Left lung (tissue), 4 donors: ENCODE measurements at regions not wholly inside any gene's neighbourhood (a gene's known extent, or its start where the extent isn't known, plus 50 kb on each side); places are given as distances from the start of the nearest gene placed in this dataset.

Experiments used
- ATAC-seq: fragments of 200-7000 bp; cut with Tn5 transposase; one replicate; pipeline ENCODE4 v1.9.1; 2020; ENCODE audit warnings: moderate library complexity
- DNase-seq, 4 donors: peaks; one replicate each; pipeline ENCODE4 v3.0.0-alpha.2; 2013 to 2020
- H3K27ac ChIP-seq, 2 donors: fragments of 200-600 bp; sonication (generic) in 1 of 2; one replicate each; pipeline versions ENCODE4 v1.5.0 to v1.8.0; 2020 to 2021
- H3K27me3 ChIP-seq, 2 donors: fragments of 200-600 bp; sonication (generic) in 1 of 2; one replicate each; pipeline versions ENCODE4 v1.5.0 to v1.8.0; 2020 to 2021
- H3K36me3 ChIP-seq, 2 donors: fragments of 200-600 bp; sonication (generic) in 1 of 2; one replicate each; pipeline versions ENCODE4 v1.5.0 to v1.8.0; 2020 to 2021
- H3K4me1 ChIP-seq, 2 donors: fragments of 200-600 bp; one replicate each; pipeline ENCODE4 v1.8.0; 2021
- H3K4me3 ChIP-seq, 2 donors: fragments of 200-600 bp; sonication (generic) in 1 of 2; one replicate each; pipeline versions ENCODE4 v1.5.0 to v1.8.0; 2020 to 2021; ENCODE audit warnings: mild to moderate bottlenecking in 1 of 2
- H3K9me3 ChIP-seq, 2 donors: fragments of 200-600 bp; sonication (generic) in 1 of 2; one replicate each; pipeline versions ENCODE4 v1.5.0 to v1.8.0; 2020 to 2021
- intact Hi-C, 2 donors: fragments of 100-400 bp; cut with DNase I; formaldehyde crosslinking; loops; one replicate each; pipeline versions ENCODE4 v1.11.2 to v1.14.2; 2022
- TF ChIP-seq, protein P1 (sequence below), 2 donors: fragments of 200-600 bp; sonication (generic) in 1 of 2; IDR thresholded peaks; one replicate each; pipeline versions ENCODE4 v1.5.0 to v1.8.0; 2021; ENCODE audit warnings: antibody characterized with exemption in 2 of 2
- donor health status: DM: no; HTN: yes; CAD: no.
- donor health status: DM: no; HTN: no; CAD: no.

DNA sequence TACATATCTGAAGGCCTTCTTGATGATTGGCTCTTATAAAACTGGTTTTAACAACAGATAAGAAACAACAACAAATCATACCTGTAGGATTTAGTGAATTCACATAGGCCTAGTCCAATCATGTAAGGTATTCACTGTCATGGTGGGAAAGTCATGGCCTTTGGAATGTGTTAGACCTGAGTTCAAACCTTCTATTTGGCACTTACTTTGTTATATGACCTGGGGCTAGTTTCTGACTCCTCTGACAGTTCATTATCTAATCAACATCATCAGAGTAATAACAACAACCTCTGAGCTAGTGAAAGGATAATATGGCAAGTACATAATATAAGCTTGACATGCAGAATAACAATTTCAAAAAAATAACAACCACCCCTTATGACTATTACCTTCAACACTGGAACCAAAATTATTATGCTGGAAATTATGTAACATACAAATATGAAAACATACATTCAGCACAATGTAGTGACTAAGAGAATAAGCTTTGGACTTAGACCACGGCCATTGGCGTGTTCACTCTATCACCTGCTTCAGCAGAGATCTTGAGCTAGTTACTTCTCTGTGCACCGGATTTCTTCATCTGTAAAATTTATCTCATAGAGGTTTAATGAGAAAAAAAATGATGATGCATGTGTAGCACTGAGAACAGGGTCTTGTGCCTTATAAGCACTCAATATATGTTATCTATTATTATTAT lies 597.6 kb downstream of the LMO4 start:
- Histone ChIP-seq H3K9me3 (peaks cover 0 to 10% of the 10 kb centered on the region in 2 donors), H3K27ac (no peak overlapping the region), H3K4me1 (no peaks in the 10 kb centered on the region), H3K4me3 (no peak overlapping the region), H3K27me3 (no peaks in the 10 kb centered on the region), H3K36me3 (no peaks in the 10 kb centered on the region)
- DNase-seq: no peak
- intact Hi-C loops: no loop called here
- TF ChIP-seq, protein P1, sequence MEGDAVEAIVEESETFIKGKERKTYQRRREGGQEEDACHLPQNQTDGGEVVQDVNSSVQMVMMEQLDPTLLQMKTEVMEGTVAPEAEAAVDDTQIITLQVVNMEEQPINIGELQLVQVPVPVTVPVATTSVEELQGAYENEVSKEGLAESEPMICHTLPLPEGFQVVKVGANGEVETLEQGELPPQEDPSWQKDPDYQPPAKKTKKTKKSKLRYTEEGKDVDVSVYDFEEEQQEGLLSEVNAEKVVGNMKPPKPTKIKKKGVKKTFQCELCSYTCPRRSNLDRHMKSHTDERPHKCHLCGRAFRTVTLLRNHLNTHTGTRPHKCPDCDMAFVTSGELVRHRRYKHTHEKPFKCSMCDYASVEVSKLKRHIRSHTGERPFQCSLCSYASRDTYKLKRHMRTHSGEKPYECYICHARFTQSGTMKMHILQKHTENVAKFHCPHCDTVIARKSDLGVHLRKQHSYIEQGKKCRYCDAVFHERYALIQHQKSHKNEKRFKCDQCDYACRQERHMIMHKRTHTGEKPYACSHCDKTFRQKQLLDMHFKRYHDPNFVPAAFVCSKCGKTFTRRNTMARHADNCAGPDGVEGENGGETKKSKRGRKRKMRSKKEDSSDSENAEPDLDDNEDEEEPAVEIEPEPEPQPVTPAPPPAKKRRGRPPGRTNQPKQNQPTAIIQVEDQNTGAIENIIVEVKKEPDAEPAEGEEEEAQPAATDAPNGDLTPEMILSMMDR (IDR thresholded peaks at IDR 0.05): no peak
- no peak for ATAC-seq

DNA sequence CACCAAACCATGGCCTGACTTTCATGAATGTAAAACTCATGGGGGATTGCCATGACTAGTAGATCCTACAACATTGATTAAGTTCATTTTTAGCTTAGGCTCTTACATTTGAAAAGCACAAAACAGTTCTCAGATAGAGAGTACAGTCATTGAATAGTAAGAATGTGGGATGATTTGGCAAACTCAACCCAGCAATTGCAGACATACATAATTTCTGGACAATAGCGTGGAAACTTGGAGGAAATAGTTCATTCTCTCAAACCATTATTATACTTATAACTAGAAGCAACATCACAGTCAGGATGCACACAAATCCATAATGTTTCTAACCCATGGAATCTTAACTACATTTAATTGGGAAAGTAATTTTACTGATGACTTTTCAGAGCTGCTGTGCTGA lies 598.2 kb downstream of the LMO4 start:
- DNase-seq: no peak
- H3K27ac ChIP-seq: no peak overlapping the region
- ATAC-seq: no peak
- intact Hi-C loops: no loop called here
- H3K9me3 ChIP-seq: peaks cover 0 to 15% of the 10 kb centered on the region in 2 donors
- TF ChIP-seq, protein P1 (IDR thresholded peaks at IDR 0.05): no peak
- H3K4me3 ChIP-seq: no peak overlapping the region
- H3K36me3 ChIP-seq: no peaks in the 10 kb centered on the region
- H3K4me1 ChIP-seq: no peaks in the 10 kb centered on the region
- no peaks in the 10 kb centered on the region for H3K27me3 ChIP-seq

DNA sequence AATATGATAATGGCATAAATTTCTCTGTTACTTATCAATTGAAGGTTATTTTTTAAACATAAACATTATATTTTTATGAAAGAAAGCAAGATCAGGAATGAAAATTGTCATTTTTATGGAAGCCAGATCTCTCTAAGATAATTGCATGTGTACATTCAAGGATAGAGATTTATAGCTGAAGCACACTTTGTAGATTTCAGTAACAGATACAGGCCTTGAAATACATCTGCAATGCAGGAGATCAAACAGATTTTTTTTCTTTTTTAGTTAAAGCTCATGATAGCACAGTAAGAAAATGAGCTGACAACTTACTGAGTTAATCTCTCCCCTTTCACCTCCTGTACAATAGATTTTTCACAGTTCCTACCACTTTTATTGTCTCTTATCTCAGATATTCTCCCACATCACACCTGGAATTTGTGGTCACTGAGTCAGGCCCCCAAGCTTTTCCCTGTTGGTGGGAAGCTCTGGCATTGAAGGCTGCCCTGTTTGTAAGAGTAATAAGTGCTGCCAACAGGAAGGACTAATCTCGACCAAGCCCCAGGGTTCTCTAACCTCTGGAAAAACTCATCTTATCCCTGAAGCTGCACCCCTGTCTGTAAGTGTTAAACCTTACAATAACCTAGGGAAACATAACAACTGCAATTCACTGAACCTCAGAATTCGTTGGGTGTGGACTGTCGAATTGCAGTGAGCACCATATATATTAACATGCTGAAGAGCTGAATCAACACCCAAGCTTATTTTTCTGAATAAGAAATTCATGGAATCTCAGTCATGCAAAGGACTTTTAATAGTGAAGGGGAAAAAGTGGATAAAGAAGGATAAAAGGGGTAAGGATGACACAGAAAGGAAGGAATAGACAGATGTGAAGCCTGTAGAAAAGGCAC lies 599.0 kb downstream of the LMO4 start:
- H3K36me3 ChIP-seq: no peaks in the 10 kb centered on the region
- no peak for ATAC-seq
- no peak for DNase-seq
- no peaks in the 10 kb centered on the region for H3K4me1 ChIP-seq
- no peaks in the 10 kb centered on the region for H3K27me3 ChIP-seq
- H3K27ac ChIP-seq: no peak overlapping the region
- intact Hi-C loops: no loop called here
- TF ChIP-seq, protein P1 (IDR thresholded peaks at IDR 0.05): no peak
- H3K4me3 ChIP-seq: no peak overlapping the region
- H3K9me3 ChIP-seq: peaks cover 0 to 15% of the 10 kb centered on the region in 2 donors

DNA sequence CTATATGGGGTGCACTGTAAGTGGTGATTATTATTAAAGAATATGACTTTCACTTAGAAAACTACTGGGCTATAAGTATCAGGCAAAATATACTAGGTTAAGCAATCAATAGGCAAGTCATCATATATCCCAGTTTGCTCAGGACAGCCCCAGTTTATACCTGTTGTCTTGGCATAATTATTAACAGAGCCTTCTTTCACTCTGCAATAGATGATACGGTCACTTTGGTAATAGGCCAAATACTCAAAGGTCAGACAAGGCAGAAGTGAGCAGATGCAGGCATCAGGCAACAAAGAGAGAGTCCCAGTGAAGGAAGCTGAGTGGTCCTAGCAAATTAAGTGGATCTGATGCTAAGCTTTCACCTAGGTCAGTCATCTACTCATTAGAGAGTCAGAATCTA lies 599.9 kb downstream of the LMO4 start:
- Histone ChIP-seq H3K4me3 (no peak overlapping the region), H3K4me1 (no peaks in the 10 kb centered on the region), H3K36me3 (no peaks in the 10 kb centered on the region), H3K27me3 (no peaks in the 10 kb centered on the region), H3K9me3 (peaks cover 0 to 15% of the 10 kb centered on the region in 2 donors), H3K27ac (no peak overlapping the region)
- ATAC-seq: no peak
- DNase-seq: no peak
- TF ChIP-seq, protein P1 (IDR thresholded peaks at IDR 0.05): no peak
- intact Hi-C loops: no loop called here

DNA sequence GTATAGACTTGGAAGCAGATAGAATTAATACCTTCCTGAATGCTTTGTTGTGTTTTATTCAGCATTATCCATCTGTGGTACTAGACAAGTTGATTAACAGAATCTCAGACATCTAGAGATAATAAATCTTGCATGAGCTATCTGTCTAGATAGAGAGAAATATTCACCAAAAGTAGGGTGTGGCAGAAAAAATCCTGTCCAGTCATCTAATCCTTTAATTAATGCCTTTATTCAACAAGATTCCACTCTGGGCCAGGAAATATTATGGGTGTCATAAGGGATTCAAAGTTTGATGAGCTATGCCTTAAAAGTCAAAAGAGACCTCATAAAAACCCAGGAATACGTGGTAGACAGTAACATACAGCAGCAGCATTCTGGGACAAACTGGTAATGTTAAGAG lies 601.2 kb downstream of the LMO4 start:
- TF ChIP-seq, protein P1 (IDR thresholded peaks at IDR 0.05): no peak
- Histone ChIP-seq H3K36me3 (no peaks in the 10 kb centered on the region), H3K9me3 (peaks cover 0 to 15% of the 10 kb centered on the region in 2 donors), H3K27me3 (no peaks in the 10 kb centered on the region), H3K4me1 (no peaks in the 10 kb centered on the region), H3K27ac (no peak overlapping the region), H3K4me3 (no peak overlapping the region)
- no peak for ATAC-seq
- no peak for DNase-seq
- intact Hi-C loops: no loop called here
